ENCODE measurements at regions not wholly inside any gene's neighbourhood (a gene's known extent, or its start where the extent isn't known, plus 50 kb on each side); places are given as distances from the start of the nearest gene placed in this dataset.

- no peaks in the 10 kb centered on the region for H3K36me3 ChIP-seq (ENCODE audit: control insufficient read depth, low read length)
- H4K20me1 ChIP-seq (ENCODE audit: control insufficient read depth, insufficient read depth, low read depth, low read length), result no peaks in the 10 kb centered on the region
- no peak overlapping the region for H3K27ac ChIP-seq (ENCODE audit: low read depth, low read length)
Measured at GRCh38 chr3:182067423-182067822, 355.7 kb downstream of the SOX2 start.

GRCh38 chr3:182078316-182078715, 366.6 kb downstream of the SOX2 start:
- no peaks in the 10 kb centered on the region for H3F3A ChIP-seq (ENCODE audit: control insufficient read depth, insufficient read depth)
- H3K9me3 ChIP-seq (ENCODE audit: control insufficient read depth, insufficient read depth, low read length), result no peaks in the 10 kb centered on the region
- H3K36me3 ChIP-seq (ENCODE audit: control insufficient read depth, low read length), result no peaks in the 10 kb centered on the region
- no peak overlapping the region for H3K4me3 ChIP-seq (ENCODE audit: low read length)
- no peaks in the 10 kb centered on the region for H4K20me1 ChIP-seq (ENCODE audit: control insufficient read depth, insufficient read depth, low read depth, low read length)
- H3K27me3 ChIP-seq (ENCODE audit: control insufficient read depth, low read length), result 0 out of 2 replicates have a peak, but pooled peaks cover 2% of the 10 kb centered on the region
- H3K4me2 ChIP-seq (ENCODE audit: low read length), result no peak overlapping the region
- no peaks in the 10 kb centered on the region for H3K9me2 ChIP-seq (replicated peaks; ENCODE audit: control insufficient read depth, low read length)
- no peaks in the 10 kb centered on the region for H3K4me1 ChIP-seq (ENCODE audit: control insufficient read depth, low read length)
- TF ChIP-seq CTCF (IDR thresholded peaks at IDR 0.05; ENCODE audit: low read depth, low read length, poor library complexity, severe bottlenecking) (no peak), EZH2phosphoT487 (IDR thresholded peaks at IDR 0.05; ENCODE audit: borderline replicate concordance, low read length) (no peak)
- no peak overlapping the region for H3K27ac ChIP-seq (ENCODE audit: low read depth, low read length)
- no peaks in the 10 kb centered on the region for H3K79me2 ChIP-seq (ENCODE audit: control insufficient read depth, low read length)

More at GRCh38 chr3:182067423-182067822, 355.7 kb downstream of the SOX2 start:
- Histone ChIP-seq H3K4me2 (ENCODE audit: low read length) (no peak overlapping the region), H3K4me3 (ENCODE audit: low read length) (no peak overlapping the region), H3K9me2 (replicated peaks; ENCODE audit: control insufficient read depth, low read length) (no peaks in the 10 kb centered on the region), H3K4me1 (ENCODE audit: control insufficient read depth, low read length) (no peaks in the 10 kb centered on the region), H3K79me2 (ENCODE audit: control insufficient read depth, low read length) (no peaks in the 10 kb centered on the region), H3K9me3 (ENCODE audit: control insufficient read depth, insufficient read depth, low read length) (no peaks in the 10 kb centered on the region), H3K27me3 (ENCODE audit: control insufficient read depth, low read length) (no peaks in the 10 kb centered on the region), H3F3A (ENCODE audit: control insufficient read depth, insufficient read depth) (no peaks in the 10 kb centered on the region)
- TF ChIP-seq EZH2phosphoT487 (IDR thresholded peaks at IDR 0.05; ENCODE audit: borderline replicate concordance, low read length), result no peak
- TF ChIP-seq CTCF (IDR thresholded peaks at IDR 0.05; ENCODE audit: low read depth, low read length, poor library complexity, severe bottlenecking), result no peak

- Histone ChIP-seq H3K27ac (ENCODE audit: low read depth, low read length) (no peak overlapping the region), H3K4me1 (ENCODE audit: control insufficient read depth, low read length) (no peaks in the 10 kb centered on the region), H3K4me3 (ENCODE audit: low read length) (no peak overlapping the region), H4K20me1 (ENCODE audit: control insufficient read depth, insufficient read depth, low read depth, low read length) (no peaks in the 10 kb centered on the region), H3K9me3 (ENCODE audit: control insufficient read depth, insufficient read depth, low read length) (no peaks in the 10 kb centered on the region), H3K9me2 (replicated peaks; ENCODE audit: control insufficient read depth, low read length) (no peaks in the 10 kb centered on the region), H3K79me2 (ENCODE audit: control insufficient read depth, low read length) (no peaks in the 10 kb centered on the region), H3K4me2 (ENCODE audit: low read length) (no peak overlapping the region), H3K36me3 (ENCODE audit: control insufficient read depth, low read length) (no peaks in the 10 kb centered on the region), H3F3A (ENCODE audit: control insufficient read depth, insufficient read depth) (no peaks in the 10 kb centered on the region), H3K27me3 (ENCODE audit: control insufficient read depth, low read length) (0 out of 2 replicates have a peak, but pooled peaks cover 2% of the 10 kb centered on the region)
- TF ChIP-seq CTCF (IDR thresholded peaks at IDR 0.05; ENCODE audit: low read depth, low read length, poor library complexity, severe bottlenecking) (no peak), EZH2phosphoT487 (IDR thresholded peaks at IDR 0.05; ENCODE audit: borderline replicate concordance, low read length) (no peak)
Measured at GRCh38 chr3:182078929-182079328, 367.2 kb downstream of the SOX2 start.
